GM12865 (cell line): ENCODE measurements at regions not wholly inside any gene's neighbourhood (a gene's known extent, or its start where the extent isn't known, plus 50 kb on each side); places are given as distances from the start of the nearest gene placed in this dataset.
A peak's percentile ranks its signal among the peaks of the same experiment; 100 is the strongest.

Experiments used
- DNase-seq: peaks from one replicate; pipeline ENCODE4 v3.0.0; 2010; ENCODE audit warnings: low read depth
- H3K4me3 ChIP-seq: 2 replicates; pipeline ENCODE4 v1.5.1; 2011; ENCODE audit warnings: mild to moderate bottlenecking, low read depth, low read length, control low read depth
- CTCF ChIP-seq: IDR thresholded peaks from 2 replicates; pipeline ENCODE4 v1.5.1; 2011; ENCODE audit warnings: low read length, control low read depth, low read depth, inconsistent platforms; ENCODE audit not compliant: insufficient read depth; ENCODE audit errors: missing control alignments

GRCh38 chr6:15781333-15781732, 118.5 kb upstream of the DTNBP1 start:
- no peak overlapping the region for H3K4me3 ChIP-seq
- no peak for TF ChIP-seq CTCF
- no peak for DNase-seq

- no peak for TF ChIP-seq CTCF
- no peak overlapping the region for H3K4me3 ChIP-seq
- peak; percentile 28 for DNase-seq
Observed at GRCh38 chr6:15780437-15780836, 117.6 kb upstream of the DTNBP1 start.

GRCh38 chr6:15779726-15780125, 116.9 kb upstream of the DTNBP1 start:
- TF ChIP-seq CTCF: no peak
- no peak overlapping the region for H3K4me3 ChIP-seq
- DNase-seq: peak; percentile 4

GRCh38 chr6:15776458-15776980, 113.7 kb upstream of the DTNBP1 start:
- no peak overlapping the region for H3K4me3 ChIP-seq
- TF ChIP-seq CTCF: no peak

GRCh38 chr6:15775741-15776140, 112.9 kb upstream of the DTNBP1 start:
- TF ChIP-seq CTCF: no peak
- no peak for DNase-seq
- H3K4me3 ChIP-seq: no peak overlapping the region

More at GRCh38 chr6:15776458-15776980, 113.7 kb upstream of the DTNBP1 start:
- peak; percentile 71 for DNase-seq

- DNase-seq: peak; percentile 10
- no peak for TF ChIP-seq CTCF
- no peak overlapping the region for H3K4me3 ChIP-seq
Observed at GRCh38 chr6:15775076-15775634, 112.3 kb upstream of the DTNBP1 start.
